NB4 (cell line): ENCODE measurements at regions not wholly inside any gene's neighbourhood (a gene's known extent, or its start where the extent isn't known, plus 50 kb on each side); places are given as distances from the start of the nearest gene placed in this dataset.

Experiments
- CTCF ChIP-seq: IDR thresholded peaks from one replicate; pipeline ENCODE4 v1.5.1; 2012; ENCODE audit warnings: low read depth, low read length
- MAX ChIP-seq: IDR thresholded peaks from 2 replicates; pipeline ENCODE4 v1.6.1; 2011; ENCODE audit warnings: low read depth, low read length
- POLR2A ChIP-seq: IDR thresholded peaks from 2 replicates; pipeline ENCODE4 v1.6.1; 2011; ENCODE audit warnings: mild to moderate bottlenecking; ENCODE audit not compliant: insufficient read length; ENCODE audit errors: extremely low read depth

GRCh38 chr1:115547696-115548095 lies 94.1 kb upstream of the VANGL1 start:
- TF ChIP-seq POLR2A (no peak), CTCF (no peak), MAX (no peak)
